Prostate gland (tissue), 2 donors: ENCODE measurements at regions not wholly inside any gene's neighbourhood (a gene's known extent, or its start where the extent isn't known, plus 50 kb on each side); places are given as distances from the start of the nearest gene placed in this dataset.

Source experiments
- CTCF ChIP-seq, 4 experiments: fragments of 200-600 bp in 2 of 4; fragments of 450-650 bp in 2 of 4; sonication (generic) in 2 of 4; IDR thresholded peaks; 1 replicate in 3 of 4; 2 replicates in 1 of 4; pipeline ENCODE4 v1.5.1; 2016 to 2019; ENCODE audit warnings: antibody characterized with exemption in 4 of 4, mild to moderate bottlenecking in 2 of 4, moderate library complexity in 2 of 4
- POLR2A ChIP-seq: fragments of 450-650 bp; IDR thresholded peaks from one replicate; pipeline ENCODE4 v1.6.1; 2016; ENCODE audit warnings: antibody characterized with exemption, mild to moderate bottlenecking
- POLR2AphosphoS5 ChIP-seq: sonication (generic); formaldehyde crosslinking; IDR thresholded peaks from one replicate; pipeline ENCODE4 v1.6.1; 2017; ENCODE audit warnings: antibody characterized with exemption

DNA sequence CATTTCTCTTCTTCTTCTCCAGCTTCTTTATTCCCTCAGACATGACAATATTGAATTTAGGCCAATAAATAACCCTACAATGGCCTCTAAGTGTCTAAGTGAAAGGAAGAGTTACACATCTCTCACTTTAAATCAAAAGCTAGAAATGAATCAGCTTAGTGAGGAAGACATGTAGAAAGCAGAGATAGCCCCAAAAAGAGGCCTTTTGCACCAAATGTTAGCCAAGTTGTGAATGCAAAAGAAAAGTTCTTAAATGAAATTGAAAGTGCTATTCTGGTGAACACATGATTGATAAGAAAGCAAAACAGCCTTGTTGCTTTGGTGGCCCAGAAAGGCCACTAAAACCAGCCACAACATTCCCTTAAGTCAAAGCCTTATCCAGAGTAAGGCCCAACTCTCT lies 146.2 kb upstream of the HHIP start:
- TF ChIP-seq CTCF (IDR thresholded peaks at IDR 0.05): no peak
- TF ChIP-seq POLR2A: no peak
- TF ChIP-seq POLR2AphosphoS5: no peak
